SK-N-SH (cell line): ENCODE measurements at regions not wholly inside any gene's neighbourhood (a gene's known extent, or its start where the extent isn't known, plus 50 kb on each side); places are given as distances from the start of the nearest gene placed in this dataset.

Source experiments
- CTCF ChIA-PET: fragments of 300-600, 350-600 bp; formaldehyde crosslinking; extraction: SDS; loops from one replicate; lab custom pipeline; 2021; lab: Yijun Ruan, JAX
- POLR2A ChIA-PET: fragments of 350-600 bp; sonication (Branson Sonifier 250); formaldehyde crosslinking; extraction: SDS; loops from one replicate; lab custom pipeline; 2020; ENCODE audit warnings: antibody characterized with exemption, inconsistent platforms; lab: Yijun Ruan, JAX
- DNase-seq: peaks from one replicate; pipeline ENCODE4 v3.0.0; 2012
- H2AFZ ChIP-seq: fragments of 200-600 bp; sonication (generic); 2 replicates; pipeline ENCODE4 v1.8.1; 2016; ENCODE audit warnings: antibody characterized with exemption, mild to moderate bottlenecking, low read depth
- H3F3A ChIP-seq: fragments of 200-600 bp; sonication (generic); replicated peaks from 2 replicates; pipeline ENCODE3; 2016; ENCODE audit warnings: antibody characterized with exemption, mild to moderate bottlenecking; ENCODE audit not compliant: insufficient read depth
- H3K27ac ChIP-seq, 2 experiments: fragments of 200-500 bp in 1 of 2; fragments of 200-600 bp in 1 of 2; sonication (Bioruptor generic) in 1 of 2; sonication (generic), shearing (Covaris generic) in 1 of 2; 2 replicates each; pipeline versions ENCODE4 v1.5.1 to v1.6.1; 2014 to 2016; ENCODE audit warnings: low read depth in 2 of 2, inconsistent platforms in 1 of 2, low read length in 1 of 2, mild to moderate bottlenecking in 1 of 2, mixed read lengths in 1 of 2
- H3K27me3 ChIP-seq: fragments of 200-600 bp; sonication (generic), shearing (Covaris generic); 2 replicates; pipeline ENCODE4 v1.6.1; 2016; ENCODE audit warnings: mixed run types; ENCODE audit not compliant: insufficient read depth
- H3K36me3 ChIP-seq, 2 experiments: fragments of 200-500 bp in 1 of 2; fragments of 200-600 bp in 1 of 2; sonication (Bioruptor generic) in 1 of 2; sonication (generic) in 1 of 2; replicated peaks in 1 of 2; 2 replicates each; pipeline versions ENCODE3 to v1.5.1; 2014 to 2016; ENCODE audit warnings: low read length in 1 of 2, mild to moderate bottlenecking in 1 of 2; ENCODE audit not compliant: insufficient read depth in 2 of 2, control insufficient read depth in 1 of 2
- H3K4me1 ChIP-seq, 2 experiments: fragments of 200-500 bp in 1 of 2; fragments of 200-600 bp in 1 of 2; sonication (Bioruptor generic) in 1 of 2; sonication (generic), shearing (Covaris generic) in 1 of 2; 2 replicates each; pipeline versions ENCODE4 v1.5.1 to v1.6.1; 2014 to 2016; ENCODE audit warnings: low read depth in 1 of 2, low read length in 1 of 2, mixed run types in 1 of 2; ENCODE audit not compliant: insufficient read depth in 2 of 2, control insufficient read depth in 1 of 2
- H3K4me2 ChIP-seq: fragments of 200-600 bp; sonication (generic), shearing (Covaris generic); 2 replicates; pipeline ENCODE4 v1.6.1; 2017; ENCODE audit warnings: mixed run types
- H3K4me3 ChIP-seq, 2 experiments: fragments of 200-500 bp in 1 of 2; fragments of 200-600 bp in 1 of 2; sonication (Bioruptor generic) in 1 of 2; sonication (generic), shearing (Covaris generic) in 1 of 2; 2 replicates each; pipeline versions ENCODE4 v1.5.1 to v1.8.1; 2014 to 2016; ENCODE audit warnings: low read depth in 2 of 2, inconsistent platforms in 1 of 2, low read length in 1 of 2, mild to moderate bottlenecking in 1 of 2, mixed read lengths in 1 of 2, moderate library complexity in 1 of 2
- H3K79me2 ChIP-seq: fragments of 200-600 bp; sonication (generic); 2 replicates; pipeline ENCODE4 v1.8.1; 2017; ENCODE audit warnings: mild to moderate bottlenecking; ENCODE audit not compliant: insufficient read depth
- H3K9ac ChIP-seq: fragments of 200-600 bp; sonication (generic); 2 replicates; pipeline ENCODE4 v1.6.1; 2017; ENCODE audit warnings: mixed run types
- H3K9me2 ChIP-seq: fragments of 200-600 bp; sonication (generic); 2 replicates; pipeline ENCODE4 v1.6.1; 2017; ENCODE audit warnings: mixed run types
- H3K9me3 ChIP-seq: fragments of 200-600 bp; sonication (generic); 2 replicates; pipeline ENCODE4 v1.6.1; 2017; ENCODE audit warnings: mixed run types, mild to moderate bottlenecking, moderate library complexity
- H4K20me1 ChIP-seq: fragments of 200-600 bp; sonication (generic); 2 replicates; pipeline ENCODE4 v1.6.1; 2017; ENCODE audit warnings: mild to moderate bottlenecking, mixed run types; ENCODE audit not compliant: insufficient read depth
- CHD2 ChIP-seq: fragments of 150-350 bp; IDR thresholded peaks from 2 replicates; pipeline ENCODE4 v1.6.1; 2018; ENCODE audit warnings: low read length; ENCODE audit not compliant: partially characterized antibody
- ELF1 ChIP-seq: IDR thresholded peaks from 2 replicates; pipeline ENCODE4 v1.4.0; 2012
- EP300 ChIP-seq, 2 experiments: IDR thresholded peaks; 2 replicates each; pipeline versions ENCODE4 v1.4.0 to v1.6.1; 2012; ENCODE audit warnings: borderline replicate concordance in 1 of 2, low read depth in 1 of 2, low read length in 1 of 2
- FOSL2 ChIP-seq: IDR thresholded peaks from 2 replicates; pipeline ENCODE4 v1.4.0; 2012; ENCODE audit warnings: low read depth, mild to moderate bottlenecking, moderate library complexity, borderline replicate concordance
- FOXJ3 ChIP-seq: sonication (generic); formaldehyde crosslinking; IDR thresholded peaks from 2 replicates; pipeline ENCODE4 v1.5.1; 2020; ENCODE audit warnings: mild to moderate bottlenecking, missing genetic modification reagents
- FOXM1 ChIP-seq: IDR thresholded peaks from 2 replicates; pipeline ENCODE4 v1.4.0; 2012; ENCODE audit warnings: low read depth, mild to moderate bottlenecking
- GABPA ChIP-seq: IDR thresholded peaks from 2 replicates; pipeline ENCODE4 v1.4.0; 2012; ENCODE audit warnings: low read depth, mild to moderate bottlenecking
- MAX ChIP-seq: IDR thresholded peaks from 2 replicates; pipeline ENCODE4 v1.4.0; 2012; ENCODE audit warnings: low read depth
- MEF2A ChIP-seq: IDR thresholded peaks from 2 replicates; pipeline ENCODE4 v1.4.0; 2012; ENCODE audit warnings: low read depth, borderline replicate concordance
- MXI1 ChIP-seq: IDR thresholded peaks from 2 replicates; pipeline ENCODE4 v1.6.1; 2012; ENCODE audit warnings: mild to moderate bottlenecking, low read depth, low read length, improper control_type of control experiment
- PBX3 ChIP-seq: IDR thresholded peaks from 2 replicates; pipeline ENCODE4; 2012
- POLR2AphosphoS5 ChIP-seq: IDR thresholded peaks from 2 replicates; pipeline ENCODE4 v1.6.1; 2012; ENCODE audit warnings: low read depth, low read length
- RAD21 ChIP-seq: IDR thresholded peaks from 2 replicates; pipeline ENCODE4 v1.6.1; 2012; ENCODE audit warnings: mild to moderate bottlenecking, low read length
- RCOR1 ChIP-seq: fragments of 150-350 bp; IDR thresholded peaks from 2 replicates; pipeline ENCODE4 v1.6.1; 2017; ENCODE audit warnings: antibody characterized with exemption, low read length
- REST ChIP-seq: IDR thresholded peaks from 2 replicates; pipeline ENCODE4 v1.6.1; 2012; ENCODE audit warnings: mild to moderate bottlenecking, low read depth, low read length, moderate library complexity
- SIN3A ChIP-seq: IDR thresholded peaks from 2 replicates; pipeline ENCODE4 v1.6.1; 2012; ENCODE audit warnings: low read depth, mild to moderate bottlenecking, low read length, moderate library complexity, borderline replicate concordance
- TAF1 ChIP-seq: IDR thresholded peaks from 2 replicates; pipeline ENCODE4 v1.6.1; 2012; ENCODE audit warnings: low read depth, mild to moderate bottlenecking, low read length, moderate library complexity, borderline replicate concordance
- TEAD4 ChIP-seq: IDR thresholded peaks from 2 replicates; pipeline ENCODE4 v1.4.0; 2012; ENCODE audit warnings: mild to moderate bottlenecking, borderline replicate concordance; ENCODE audit not compliant: insufficient read depth
- USF2 ChIP-seq: fragments of 150-350 bp; IDR thresholded peaks from 2 replicates; pipeline ENCODE4 v1.6.1; 2017; ENCODE audit warnings: antibody characterized with exemption, low read length, low read depth, borderline replicate concordance
- YY1 ChIP-seq: IDR thresholded peaks from 2 replicates; pipeline ENCODE4 v1.4.0; 2012; ENCODE audit warnings: low read depth, mild to moderate bottlenecking
- WGBS: methylation state at CpG from one replicate; pipeline ENCODE4 v1.1.6; 2017; ENCODE audit warnings: low lambda C conversion rate; 5-methylcytosine and 5-hydroxymethylcytosine counted together

- Histone ChIP-seq H3K9ac (no peak overlapping the region), H3K27me3 (no peaks in the 10 kb centered on the region), H3K4me3 (no peak overlapping the region), H3K9me2 (no peaks in the 10 kb centered on the region), H4K20me1 (no peaks in the 10 kb centered on the region), H3K79me2 (peaks cover 21% of the 10 kb centered on the region; the same call in 1 of the 2 replicates), H3K27ac (peak overlapping the region in 1 of 2 experiments; percentile 69; a peak in 2 of 4 replicates), H3K9me3 (no peaks in the 10 kb centered on the region), H3K4me2 (no peak overlapping the region), H3K4me1 (peaks cover 28% of the 10 kb centered on the region in 2 experiments), H3F3A (peaks cover 23% of the 10 kb centered on the region), H2AFZ (no peak overlapping the region), H3K36me3 (peaks cover 0 to 12% of the 10 kb centered on the region in 2 experiments)
- TF ChIP-seq POLR2AphosphoS5 (no peak), SIN3A (no peak), FOXJ3 (CRISPR knock-in tag) (no peak), RAD21 (no peak), GABPA (no peak), RCOR1 (no peak), TEAD4 (no peak), MAX (no peak), TAF1 (no peak), FOXM1 (no peak), FOSL2 (no peak), PBX3 (no peak), USF2 (no peak), MEF2A (no peak), MXI1 (no peak), CHD2 (no peak), ELF1 (no peak), YY1 (no peak), EP300 (IDR thresholded peaks at IDR 0.05; ENCODE audit: borderline replicate concordance in 1 of 2, low read depth in 1 of 2, low read length in 1 of 2) (no peak), REST (no peak)
- POLR2A ChIA-PET = no interaction called here
- no peak for DNase-seq
- WGBS = 82% methylated on average over 1 of the region's 1 CpG
- CTCF ChIA-PET = interaction anchor here (1.7 to 1.8 kb wide), 2 partner anchors 15 to 22 kb away, joined by 4 to 6 read pairs; no protein-coding TSS in a partner anchor
Observed at GRCh38 chr13:73937441-73937840, 196.8 kb downstream of the KLF12 start.
